ENCODE measurements at regions not wholly inside any gene's neighbourhood (a gene's known extent, or its start where the extent isn't known, plus 50 kb on each side); places are given as distances from the start of the nearest gene placed in this dataset.

GRCh38 chr16:85353839-85354685, 241.8 kb upstream of the CIBAR2 start:
- Histone ChIP-seq H3K4me3 (replicated peaks in 1 of 3) (no peak overlapping the region), H3K36me3 (no peaks in the 10 kb centered on the region), H3K9me3 (no peaks in the 10 kb centered on the region), H3K27me3 (no peaks in the 10 kb centered on the region), H3K4me1 (peaks cover 44 to 54% of the 10 kb centered on the region in 2 donors), H3K27ac (peak overlapping the region; percentile 79 to 82 (median 81))
- TF ChIP-seq POLR2A (IDR thresholded peaks at IDR 0.05) (peak in 1 of 2 donors; percentile 30), CTCF (IDR thresholded peaks at IDR 0.05) (no peak)
- intact Hi-C loops (cut with DNase I), result no loop called here
- DNase-seq, result peak; percentile 88 to 89
- WGBS, 2 donors, result 44 to 52% methylated on average over 14 to 15 of the region's 15 CpGs

DNA sequence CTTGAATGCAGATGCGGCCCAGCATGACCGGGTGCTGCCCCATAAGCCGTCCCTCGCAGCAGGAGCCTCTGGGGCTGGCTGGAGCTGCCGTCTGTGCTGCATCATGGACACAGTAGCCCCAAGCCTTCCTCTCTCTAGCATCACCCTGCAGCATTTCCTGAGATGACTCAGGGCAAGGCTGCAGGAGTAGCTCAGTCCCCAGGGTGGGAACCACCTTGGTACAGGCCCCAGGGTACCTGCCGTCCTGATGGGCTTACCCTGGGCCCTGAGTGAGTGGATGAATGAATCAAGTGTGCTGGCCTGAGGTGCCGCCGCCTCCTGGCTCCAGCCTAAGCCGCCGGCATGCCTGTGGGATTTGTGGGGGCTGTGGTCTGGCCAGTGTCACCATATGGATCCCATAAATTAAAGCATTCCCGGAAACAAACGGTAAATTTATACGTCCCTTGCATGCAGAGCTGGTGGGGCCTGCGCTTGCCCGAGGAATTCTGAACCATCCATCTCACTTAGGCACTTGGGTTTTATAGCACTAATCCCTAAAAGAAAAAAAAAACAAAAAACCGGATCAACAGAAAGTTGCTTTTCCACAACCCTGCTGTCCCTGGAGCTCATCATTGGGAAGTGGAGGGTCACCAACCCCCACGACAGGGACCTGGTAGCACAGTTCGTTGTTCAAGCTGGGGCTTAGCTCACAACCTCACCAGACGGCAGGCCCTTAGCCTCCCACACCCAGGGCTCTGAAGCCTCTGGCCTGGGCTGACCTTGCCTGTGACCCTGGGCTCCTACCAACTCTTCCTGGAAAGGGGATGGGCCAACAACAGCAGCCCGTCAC, 242.6 kb upstream of the CIBAR2 start:
- DNase-seq, result no peak
- H3K36me3 ChIP-seq, result no peaks in the 10 kb centered on the region
- WGBS, 2 donors, result 85 to 91% methylated on average over 15 to 16 of the region's 20 CpGs

GRCh38 chr16:85355515-85355837, 243.2 kb upstream of the CIBAR2 start:
- TF ChIP-seq CTCF (IDR thresholded peaks at IDR 0.05) (no peak), POLR2A (IDR thresholded peaks at IDR 0.05) (no peak)
- no peak for DNase-seq
- Histone ChIP-seq H3K4me1 (peaks cover 40 to 60% of the 10 kb centered on the region in 2 donors), H3K27ac (peak overlapping the region in 1 of 3 donors; percentile 81), H3K36me3 (no peaks in the 10 kb centered on the region), H3K27me3 (no peaks in the 10 kb centered on the region), H3K9me3 (no peaks in the 10 kb centered on the region), H3K4me3 (replicated peaks in 1 of 3) (no peak overlapping the region)
- 87 to 91% methylated on average over 7 of the region's 7 CpGs for WGBS, 2 donors
- intact Hi-C loops (cut with DNase I), result no loop called here

More for the DNA sequence above, 242.6 kb upstream of the CIBAR2 start:
- intact Hi-C loops (cut with DNase I), result no loop called here
- Histone ChIP-seq H3K27me3 (no peaks in the 10 kb centered on the region), H3K9me3 (no peaks in the 10 kb centered on the region), H3K4me1 (peaks cover 44 to 60% of the 10 kb centered on the region in 2 donors), H3K27ac (peak overlapping the region in 2 of 3 donors; percentile 79 to 81), H3K4me3 (replicated peaks in 1 of 3) (no peak overlapping the region)
- no peak for TF ChIP-seq CTCF (IDR thresholded peaks at IDR 0.05)
- TF ChIP-seq POLR2A (IDR thresholded peaks at IDR 0.05), result no peak

DNA sequence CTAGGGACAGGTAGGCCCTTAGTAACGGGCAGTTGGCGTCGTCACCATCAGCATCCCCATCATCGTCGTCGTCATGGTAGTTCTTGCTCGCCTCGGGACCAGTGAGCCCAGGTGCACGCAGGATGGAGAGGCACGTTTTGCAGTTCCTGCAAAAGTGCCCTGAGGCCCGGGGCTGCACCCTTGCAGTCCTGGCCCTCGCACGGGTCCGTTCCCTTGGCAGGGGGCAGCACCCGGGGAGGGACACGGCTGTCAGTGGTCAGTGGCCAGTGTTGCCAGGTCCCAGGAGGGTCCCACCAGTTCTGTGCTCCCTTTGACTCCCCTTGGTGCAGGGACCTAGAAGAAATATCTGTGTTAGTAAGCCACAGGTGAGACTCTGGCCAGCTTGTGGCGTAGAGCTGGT, 243.9 kb upstream of the CIBAR2 start:
- H3K4me3 ChIP-seq (replicated peaks in 1 of 3), result no peak overlapping the region
- DNase-seq, result no peak
- H3K4me1 ChIP-seq, result peaks cover 34 to 54% of the 10 kb centered on the region in 2 donors
- no peak for TF ChIP-seq POLR2A (IDR thresholded peaks at IDR 0.05)
- no peak for TF ChIP-seq CTCF (IDR thresholded peaks at IDR 0.05)
- H3K9me3 ChIP-seq, result no peaks in the 10 kb centered on the region
- H3K36me3 ChIP-seq, result no peaks in the 10 kb centered on the region
- intact Hi-C loops (cut with DNase I), result no loop called here
- 93 to 96% methylated on average over 16 to 17 of the region's 17 CpGs for WGBS, 2 donors
- H3K27me3 ChIP-seq, result no peaks in the 10 kb centered on the region
- no peak overlapping the region for H3K27ac ChIP-seq

- no peaks in the 10 kb centered on the region for H3K36me3 ChIP-seq
- H3K9me3 ChIP-seq, result no peaks in the 10 kb centered on the region
- 97 to 100% methylated on average over 2 to 3 of the region's 12 CpGs for WGBS, 2 donors
- H3K27ac ChIP-seq, result no peak overlapping the region
- peaks cover 29 to 54% of the 10 kb centered on the region in 2 donors for H3K4me1 ChIP-seq
- no peak for DNase-seq
- intact Hi-C loops (cut with DNase I), result no loop called here
- no peak overlapping the region for H3K4me3 ChIP-seq (replicated peaks in 1 of 3)
- no peak for TF ChIP-seq CTCF (IDR thresholded peaks at IDR 0.05)
- TF ChIP-seq POLR2A (IDR thresholded peaks at IDR 0.05), result no peak
- no peaks in the 10 kb centered on the region for H3K27me3 ChIP-seq
These were observed 245.1 kb upstream of the CIBAR2 start for GRCh38 chr16:85357323-85357722.

Data from thyroid gland (tissue), 4 donors.